ENCODE measurements at regions not wholly inside any gene's neighbourhood (a gene's known extent, or its start where the extent isn't known, plus 50 kb on each side); places are given as distances from the start of the nearest gene placed in this dataset.

DNA sequence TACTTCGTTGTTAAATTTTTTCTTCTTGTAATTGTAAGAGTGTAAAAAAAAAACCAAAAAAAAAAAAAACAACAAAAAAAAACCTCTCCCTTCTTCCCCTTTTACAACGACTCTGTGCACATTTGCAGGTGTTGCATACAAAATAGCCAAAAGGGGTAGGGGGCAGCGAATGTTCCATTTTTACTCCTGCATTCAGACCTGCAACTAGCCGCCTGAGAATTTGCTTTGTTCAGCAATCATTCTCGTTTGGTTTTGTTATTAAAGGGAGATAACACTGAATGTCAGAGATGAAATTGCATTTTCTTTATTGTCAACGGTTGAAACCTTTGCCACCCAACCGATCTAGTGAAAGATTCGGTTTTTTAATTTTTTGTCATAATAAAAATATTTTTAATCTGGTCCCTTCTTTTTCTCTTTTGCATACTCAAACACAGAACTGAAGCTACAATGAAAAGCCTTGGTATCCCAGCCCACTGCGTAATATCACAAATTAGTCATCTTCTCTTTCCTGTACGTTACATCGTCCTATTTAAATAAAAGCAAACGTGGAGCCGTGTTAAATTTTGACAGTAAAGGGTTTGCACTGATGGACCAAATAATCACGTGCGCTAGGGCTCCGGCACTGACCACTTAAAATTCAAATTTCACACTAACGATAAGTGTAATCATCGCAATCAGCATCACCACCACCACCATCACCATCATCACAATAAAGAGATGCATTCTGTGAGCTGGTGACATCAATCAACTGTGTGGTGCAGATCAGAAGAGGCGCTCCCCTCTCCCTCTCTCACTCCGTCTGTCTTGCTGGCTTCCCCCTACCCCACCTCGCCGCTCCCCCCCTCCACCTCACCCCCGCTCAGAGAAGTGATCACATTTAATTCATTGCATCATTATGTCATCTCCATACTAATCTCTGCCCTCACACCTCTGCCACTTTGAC lies 406.2 kb upstream of the PSMD7 start:
- intact Hi-C loops (cut with DNase I) = no loop called here
- DNase-seq = no peak

DNA sequence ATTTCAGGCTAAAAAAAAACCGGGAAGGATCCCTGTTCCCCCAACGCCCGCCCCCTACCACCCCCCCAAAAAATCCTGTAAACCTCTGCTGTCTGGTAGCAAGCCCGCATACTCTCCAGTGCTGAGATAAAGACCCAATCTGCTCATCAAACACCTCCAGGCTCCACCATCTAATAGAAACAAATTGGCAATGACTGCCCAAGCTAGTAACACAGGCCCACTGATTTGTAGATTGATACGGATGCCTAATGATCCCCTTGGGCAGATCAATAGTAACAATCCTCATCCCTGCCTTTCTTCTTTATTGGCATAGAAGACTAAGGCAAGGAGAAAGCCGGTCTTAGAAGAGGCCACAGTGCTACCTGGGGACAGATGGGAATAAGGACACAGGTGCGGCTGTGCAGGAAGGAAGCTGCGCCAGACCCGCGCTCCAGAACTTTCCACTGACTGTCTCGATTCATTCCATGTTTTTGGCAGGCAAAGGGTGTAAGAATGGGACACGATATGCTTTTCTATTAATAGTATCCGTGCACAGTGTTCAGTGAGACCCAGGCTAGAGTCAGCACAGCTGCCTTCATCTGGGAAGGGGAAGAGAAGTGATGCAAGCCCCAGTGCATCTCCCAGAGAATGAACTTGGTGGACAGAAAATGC lies 407.6 kb upstream of the PSMD7 start:
- DNase-seq = no peak
- intact Hi-C loops (cut with DNase I) = no loop called here

- intact Hi-C loops (cut with DNase I) = no loop called here
- DNase-seq = no peak
These were observed 408.7 kb upstream of the PSMD7 start for GRCh38 chr16:73887911-73888310.

DNA sequence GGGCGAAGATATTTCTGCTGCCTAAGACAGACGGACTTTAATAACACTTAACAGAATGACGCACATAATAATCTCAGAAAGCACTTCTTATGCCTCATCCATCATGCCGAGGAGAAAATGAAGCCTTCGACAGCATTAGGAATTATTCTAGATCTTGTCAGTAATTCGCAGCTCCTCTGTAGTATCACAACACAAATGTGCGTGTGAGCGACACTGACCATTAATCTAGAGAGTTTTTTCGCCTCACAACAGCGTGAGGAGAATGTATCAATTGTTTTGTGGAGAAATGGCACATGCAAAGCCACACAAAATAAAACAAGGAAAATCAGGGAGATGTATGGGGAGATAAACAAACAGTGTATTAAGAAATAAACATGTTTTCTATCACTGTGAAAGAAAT lies 410.2 kb upstream of the PSMD7 start:
- no peak for DNase-seq
- intact Hi-C loops (cut with DNase I) = no loop called here

DNA sequence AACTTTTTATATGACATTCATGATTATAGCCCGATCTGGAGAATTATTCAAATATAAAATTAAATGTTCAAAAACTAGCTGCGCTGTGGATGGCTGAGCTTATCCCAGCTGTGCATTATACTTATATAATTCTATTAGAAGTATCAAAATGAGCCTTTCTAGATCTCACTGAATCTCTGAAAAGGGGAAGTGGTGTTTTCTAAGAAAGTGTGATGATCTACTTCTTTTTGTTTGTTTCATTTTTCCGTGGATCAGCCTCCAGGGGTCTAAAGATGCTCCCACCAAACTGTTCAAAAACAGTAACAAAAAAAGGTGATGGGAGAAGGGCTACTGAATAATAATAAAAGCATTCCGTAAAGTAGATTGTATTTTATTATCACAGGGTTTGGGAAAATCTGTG lies 411.3 kb upstream of the PSMD7 start:
- no peak for DNase-seq
- intact Hi-C loops (cut with DNase I) = no loop called here

GRCh38 chr16:73883841-73884240 lies 412.8 kb upstream of the PSMD7 start:
- intact Hi-C loops (cut with DNase I) = no loop called here
- DNase-seq = no peak

DNA sequence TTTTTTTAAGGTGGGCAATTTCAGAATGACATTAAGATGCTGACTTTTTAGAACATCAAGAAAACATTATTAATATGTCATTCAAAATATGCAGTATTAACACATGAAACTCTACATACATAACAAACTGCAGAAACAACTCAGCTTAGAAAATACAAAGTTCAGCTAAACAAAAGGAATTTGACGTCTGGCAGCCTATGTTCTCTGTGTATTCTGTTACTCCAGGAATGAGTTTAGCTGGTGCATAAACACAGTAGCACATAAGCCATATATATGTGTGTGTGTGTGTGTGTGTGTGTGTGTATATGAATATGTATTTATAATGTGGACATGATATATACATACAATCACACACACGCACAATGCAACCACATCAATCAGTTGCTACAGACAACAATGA lies 413.5 kb upstream of the PSMD7 start:
- intact Hi-C loops (cut with DNase I) = no loop called here
- no peak for DNase-seq

DNA sequence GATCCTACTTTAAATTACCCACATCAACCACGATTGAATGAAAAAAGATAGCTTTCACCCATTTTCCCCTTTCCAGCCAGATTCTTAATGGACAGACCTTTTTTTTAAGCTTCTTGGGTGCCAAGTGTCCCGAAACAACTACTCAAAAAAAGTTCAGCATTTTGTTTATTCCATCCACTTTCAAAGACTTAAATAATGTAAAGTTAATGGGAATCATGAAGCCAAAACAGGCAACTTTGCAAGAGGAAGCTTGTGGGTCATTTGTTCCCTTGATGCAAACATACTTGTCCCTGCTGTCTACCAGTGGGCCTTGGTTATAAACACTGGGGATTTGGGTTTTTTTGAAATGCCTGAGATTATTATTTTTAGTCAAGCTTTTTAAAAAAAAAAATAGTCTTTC lies 414.0 kb upstream of the PSMD7 start:
- intact Hi-C loops (cut with DNase I) = no loop called here
- no peak for DNase-seq

DNA sequence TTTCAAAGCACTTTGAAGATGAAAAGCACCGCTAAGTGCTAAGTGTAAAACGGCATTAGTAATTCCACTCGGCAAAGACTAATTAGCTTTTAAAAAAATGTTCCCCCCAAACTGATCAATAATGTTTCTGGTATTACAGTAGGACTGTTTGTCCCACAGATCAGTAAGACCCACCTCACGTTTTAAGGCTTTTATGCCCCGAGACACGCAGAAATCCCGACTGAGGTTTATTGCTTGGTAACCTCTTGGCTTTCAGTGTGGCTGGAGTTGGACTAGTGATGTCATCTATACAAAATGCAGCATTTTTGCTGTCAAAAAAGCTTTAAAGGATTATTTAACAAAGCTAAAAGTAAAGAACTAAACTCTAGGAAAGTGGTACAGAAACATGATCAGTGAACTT lies 414.6 kb upstream of the PSMD7 start:
- intact Hi-C loops (cut with DNase I) = no loop called here
- DNase-seq = no peak

- intact Hi-C loops (cut with DNase I) = loop anchor here (5.0 to 10.0 kb wide), 2 partner anchors 312 to 1755 kb away; no protein-coding TSS in a partner anchor
- no peak for DNase-seq
These were observed 417.0 kb upstream of the PSMD7 start for GRCh38 chr16:73879621-73880020.

- DNase-seq = peak in 1 of 10 donors; percentile 12
- intact Hi-C loops (cut with DNase I) = loop anchor here (5.0 to 10.0 kb wide), 2 partner anchors 311 to 1754 kb away; no protein-coding TSS in a partner anchor
These were observed 418.0 kb upstream of the PSMD7 start for GRCh38 chr16:73878611-73879010.

DNA sequence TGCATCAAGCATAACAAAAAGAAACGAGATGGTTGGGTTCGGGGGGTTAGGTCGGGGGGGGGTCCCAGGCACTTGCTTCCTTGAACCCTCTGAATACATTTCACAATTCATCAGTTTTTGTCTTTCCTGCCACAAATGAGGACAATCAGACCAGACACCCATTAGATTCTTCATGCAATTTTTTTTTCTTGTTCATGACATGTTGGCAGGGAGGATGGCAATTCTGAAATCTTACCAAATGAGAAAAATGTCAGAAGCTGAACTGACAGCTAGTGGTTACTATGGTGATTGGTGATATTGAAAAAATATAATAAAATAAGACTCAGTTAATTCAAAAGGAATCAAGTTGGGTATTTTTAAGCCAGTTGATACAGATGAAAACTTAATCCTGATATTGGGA lies 419.5 kb upstream of the PSMD7 start:
- no peak for DNase-seq
- intact Hi-C loops (cut with DNase I) = loop anchor here (5.0 to 10.0 kb wide), 2 partner anchors 310 to 1752 kb away; no protein-coding TSS in a partner anchor

GRCh38 chr16:73875996-73876690 lies 420.5 kb upstream of the PSMD7 start:
- no peak for DNase-seq
- intact Hi-C loops (cut with DNase I) = loop anchor here (5.0 to 10.0 kb wide), 2 partner anchors 309 to 1751 kb away; no protein-coding TSS in a partner anchor

- DNase-seq = no peak
- intact Hi-C loops (cut with DNase I) = loop anchor here (10.0 kb wide), 1 partner anchor 1750 kb away; no protein-coding TSS in a partner anchor
These were observed 422.3 kb upstream of the PSMD7 start for GRCh38 chr16:73874324-73874723.

GRCh38 chr16:73873643-73874042 lies 423.0 kb upstream of the PSMD7 start:
- intact Hi-C loops (cut with DNase I) = loop anchor here (10.0 kb wide), 1 partner anchor 1749 kb away; no protein-coding TSS in a partner anchor
- DNase-seq = no peak

GRCh38 chr16:73872856-73873255 lies 423.8 kb upstream of the PSMD7 start:
- DNase-seq = no peak
- intact Hi-C loops (cut with DNase I) = loop anchor here (10.0 kb wide), 1 partner anchor 1748 kb away; no protein-coding TSS in a partner anchor

DNA sequence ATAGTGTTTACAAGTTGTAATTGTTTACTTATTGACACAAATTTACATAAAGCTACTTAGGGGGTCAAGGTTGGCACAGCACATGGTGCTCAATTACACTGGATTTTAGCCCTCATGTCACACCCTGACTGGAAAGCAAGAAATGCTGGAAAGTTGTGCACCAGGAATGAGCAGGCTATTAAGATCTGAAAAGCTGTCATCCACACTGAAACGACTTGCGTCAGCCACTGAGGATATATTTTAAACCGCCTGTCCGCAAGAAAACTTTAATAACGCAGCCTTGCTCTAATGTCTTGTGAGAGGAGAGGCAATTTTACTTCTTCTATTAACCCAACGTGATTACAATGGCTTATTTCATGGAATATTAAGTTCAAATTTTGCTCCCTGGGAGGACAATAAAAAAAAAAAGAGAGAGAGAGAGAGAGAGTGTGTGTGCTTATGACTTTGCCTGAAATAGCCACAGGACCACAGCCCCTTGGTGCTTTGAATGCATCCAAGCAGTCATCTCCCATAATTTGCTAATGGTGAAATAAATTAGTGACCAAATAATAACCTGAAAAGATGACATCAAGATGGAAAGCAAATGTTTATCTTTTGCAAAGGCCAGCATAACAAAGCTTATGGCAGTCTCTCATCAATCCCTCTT lies 425.4 kb upstream of the PSMD7 start:
- no peak for DNase-seq
- intact Hi-C loops (cut with DNase I) = loop anchor here (10.0 kb wide), 1 partner anchor 1746 kb away; no protein-coding TSS in a partner anchor

GRCh38 chr16:73869126-73869525 lies 427.5 kb upstream of the PSMD7 start:
- DNase-seq = no peak
- intact Hi-C loops (cut with DNase I) = no loop called here

GRCh38 chr16:73864868-73865267 lies 431.7 kb upstream of the PSMD7 start:
- intact Hi-C loops (cut with DNase I) = no loop called here

GRCh38 chr16:73858326-73858725 lies 438.3 kb upstream of the PSMD7 start:
- DNase-seq = no peak
- intact Hi-C loops (cut with DNase I) = no loop called here

More at GRCh38 chr16:73864868-73865267, 431.7 kb upstream of the PSMD7 start:
- DNase-seq = no peak
